Right hindlimb (tissue), 1 donor: ENCODE measurements at regions not wholly inside any gene's neighbourhood (a gene's known extent, or its start where the extent isn't known, plus 50 kb on each side); places are given as distances from the start of the nearest gene placed in this dataset.
A peak's percentile ranks its signal among the peaks of the same experiment; 100 is the strongest.
"Not testable (repeated sequence)": the region's sequence is repeated elsewhere in the genome, so short reads cannot be mapped to it uniquely, and the experiment has no call there.

Source experiments
- DNase-seq: peaks from one replicate; pipeline ENCODE4 v3.0.0-alpha.2; 2018

DNA sequence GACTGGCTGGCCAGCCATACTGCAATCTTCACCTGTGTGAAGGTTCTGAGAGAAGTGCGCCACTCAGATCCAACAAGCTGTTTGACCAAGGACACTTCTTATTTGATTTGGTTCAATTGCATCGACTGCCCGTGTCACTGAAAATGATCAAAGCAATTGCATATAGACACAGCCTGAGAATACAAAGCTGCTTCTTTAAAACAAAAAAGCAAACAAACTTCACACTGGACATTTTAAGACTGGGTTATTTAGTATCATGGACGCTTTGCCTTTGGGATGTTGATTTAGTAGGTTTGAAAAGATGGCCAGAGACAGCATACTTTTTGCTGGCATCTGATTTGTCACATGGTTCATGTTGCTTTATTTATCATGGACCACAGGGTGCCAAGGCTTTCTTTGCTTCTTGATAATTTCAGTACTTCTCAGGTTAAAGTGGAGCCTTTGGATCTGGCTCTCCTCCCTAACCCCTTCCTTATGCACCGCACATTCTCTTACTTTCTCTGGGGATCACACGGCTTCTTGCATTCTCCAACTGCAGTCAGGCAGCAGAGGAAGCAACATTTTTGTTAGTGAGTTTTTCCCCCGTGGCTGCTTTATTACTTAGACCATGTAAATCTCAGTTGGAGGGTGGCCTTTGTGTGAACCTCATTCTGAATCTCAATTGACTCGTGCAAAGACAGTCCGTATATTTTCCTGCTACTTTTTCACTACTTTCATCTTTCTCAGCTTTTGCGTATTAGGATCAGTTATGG lies 151.0 kb downstream of the CD47 start:
- no peak for DNase-seq

- no peak for DNase-seq
Measured at GRCh38 chr3:107938143-107938542, 152.7 kb downstream of the CD47 start.

DNA sequence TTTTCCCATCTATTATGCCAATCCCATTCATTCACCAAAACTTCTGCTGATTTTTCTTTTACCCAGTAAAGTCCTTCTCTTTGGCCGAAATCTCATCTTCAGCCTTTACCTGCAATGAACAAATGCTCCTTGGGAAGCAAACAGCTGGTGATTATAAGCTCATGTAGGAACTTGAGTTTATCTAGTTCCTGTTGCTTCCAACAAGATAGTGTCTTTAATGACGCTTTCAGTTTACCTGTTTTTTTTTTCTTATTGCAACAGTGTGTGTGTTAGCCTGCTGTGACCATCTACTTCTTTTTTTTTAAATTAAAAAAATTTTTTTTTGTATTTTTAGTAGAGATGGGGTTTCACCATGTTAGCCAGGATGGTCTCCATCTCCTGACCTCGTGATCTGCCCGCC lies 156.0 kb downstream of the CD47 start:
- no peak for DNase-seq

DNA sequence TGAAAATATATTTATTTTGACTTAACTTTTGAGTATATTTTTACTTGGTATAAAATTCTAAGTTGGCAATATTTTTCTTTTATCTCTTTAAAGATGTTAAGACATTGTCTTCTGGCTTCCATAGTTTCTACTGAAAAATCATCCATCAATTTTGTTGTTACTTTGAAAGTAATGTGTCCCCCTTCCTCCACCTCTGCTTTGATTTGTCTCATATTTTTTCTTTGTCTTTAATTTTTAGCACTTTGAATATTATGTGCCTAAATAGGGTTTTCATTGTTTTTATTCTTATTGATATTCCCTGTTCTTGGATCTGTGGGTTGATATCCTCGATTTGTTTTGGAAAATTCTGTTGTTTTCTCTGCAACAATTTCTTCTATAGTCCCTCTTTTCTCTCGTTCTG lies 157.4 kb downstream of the CD47 start:
- DNase-seq, result no peak

DNA sequence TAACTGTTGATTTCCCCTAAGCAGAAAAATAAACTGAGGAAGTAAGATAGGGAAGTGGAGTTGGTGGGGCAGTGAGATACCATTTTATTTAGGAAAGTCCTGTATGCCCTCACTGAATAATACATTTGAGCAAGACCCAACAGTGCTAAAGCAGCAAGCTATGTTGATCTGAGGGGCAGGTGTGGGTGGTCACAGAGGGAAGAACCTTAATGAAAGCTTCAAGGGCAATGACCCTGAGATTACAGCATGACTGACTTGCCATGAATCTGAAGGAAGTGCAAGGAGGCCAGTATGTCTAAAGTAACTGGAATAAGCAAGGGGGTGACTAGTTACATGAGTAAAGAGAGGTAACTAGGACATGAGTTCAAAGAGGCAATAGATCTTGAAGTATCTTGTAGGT lies 159.5 kb downstream of the CD47 start:
- no peak for DNase-seq

GRCh38 chr3:107929088-107929487 lies 161.7 kb downstream of the CD47 start:
- DNase-seq, result no peak

GRCh38 chr3:107928084-107928445 lies 162.8 kb downstream of the CD47 start:
- DNase-seq, result peak; percentile 34

DNA sequence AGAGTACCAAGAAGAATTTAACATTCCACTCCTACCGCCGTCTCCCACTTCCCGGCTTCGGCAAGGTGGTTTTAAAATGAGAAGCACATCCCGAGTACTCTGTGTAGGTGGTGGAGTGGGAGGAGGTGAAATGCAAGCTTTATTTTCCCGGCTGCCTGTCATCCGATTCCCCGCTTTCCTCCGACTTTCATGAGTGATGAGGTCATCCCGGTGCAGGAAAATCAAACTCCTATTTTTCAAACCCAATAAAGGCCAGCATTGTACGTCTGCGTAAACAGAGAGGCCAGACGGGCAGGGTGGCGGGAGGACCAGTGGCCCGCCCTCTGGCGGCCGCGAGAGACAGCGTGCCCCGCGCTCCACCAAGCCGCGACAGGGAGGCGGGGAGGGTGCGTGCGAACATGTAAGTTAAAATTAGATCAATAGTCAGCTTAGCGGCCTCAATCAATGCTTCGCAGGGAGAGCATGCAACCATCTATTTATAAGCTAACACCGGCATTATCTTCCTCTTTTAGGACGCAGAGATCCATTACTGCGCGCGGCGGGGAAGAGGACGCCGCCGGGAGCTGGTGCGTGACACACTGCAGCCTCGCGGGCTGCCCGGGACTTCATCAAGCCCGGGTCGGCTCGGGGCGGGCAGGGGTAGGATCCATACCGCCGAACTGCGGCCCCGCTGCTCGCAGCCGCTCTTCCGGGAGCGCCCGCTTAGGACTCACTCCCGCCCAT lies 163.3 kb downstream of the CD47 start:
- DNase-seq, result peak; percentile 82

- no peak for DNase-seq
Measured at GRCh38 chr3:107925851-107926250, 165.0 kb downstream of the CD47 start.

- no peak for DNase-seq
Measured at GRCh38 chr3:107921038-107921437, 169.8 kb downstream of the CD47 start.

GRCh38 chr3:107920538-107920937 lies 170.3 kb downstream of the CD47 start:
- no peak for DNase-seq

DNA sequence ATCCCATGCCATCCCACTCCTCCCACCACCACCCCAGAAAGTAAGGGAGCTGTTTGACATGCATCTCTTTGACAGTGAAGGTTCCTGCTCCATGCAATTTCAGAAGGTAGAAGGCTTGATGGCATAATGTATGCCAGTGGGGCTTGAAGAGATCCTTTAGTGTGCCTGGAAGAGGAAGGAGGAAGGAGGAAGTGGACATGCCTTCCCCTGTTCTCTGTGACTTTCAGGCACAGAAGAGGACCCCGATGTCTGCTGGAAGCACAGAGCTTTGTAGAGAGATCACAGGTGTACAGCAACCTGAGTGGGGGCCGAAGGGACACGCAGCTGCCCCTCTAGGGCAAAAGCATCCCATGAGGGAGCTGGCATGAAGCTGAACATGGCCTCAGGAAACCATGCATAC lies 171.6 kb downstream of the CD47 start:
- no peak for DNase-seq

DNA sequence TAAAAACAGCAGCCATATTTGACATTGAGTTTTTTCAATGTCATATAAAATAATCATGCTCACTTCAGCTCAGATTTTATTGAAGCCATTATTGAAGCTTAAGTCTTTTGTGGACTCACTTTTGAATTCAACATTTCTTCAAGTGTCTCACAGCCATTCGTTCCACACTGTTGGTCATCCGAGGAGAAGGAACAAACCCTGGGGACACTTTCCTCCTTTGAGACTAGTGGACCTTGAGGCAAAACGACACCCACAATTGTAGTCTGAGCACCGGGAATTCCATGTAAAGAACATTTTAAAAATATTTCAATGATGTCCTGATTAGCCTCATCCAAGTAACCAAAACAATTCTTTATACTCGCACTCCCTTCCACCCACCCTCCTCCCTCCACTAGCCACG lies 174.7 kb downstream of the CD47 start:
- DNase-seq, result no peak

GRCh38 chr3:107915706-107916105 lies 175.1 kb downstream of the CD47 start:
- no peak for DNase-seq

- DNase-seq, result no peak
Measured at GRCh38 chr3:107913701-107914100, 177.1 kb downstream of the CD47 start.

DNA sequence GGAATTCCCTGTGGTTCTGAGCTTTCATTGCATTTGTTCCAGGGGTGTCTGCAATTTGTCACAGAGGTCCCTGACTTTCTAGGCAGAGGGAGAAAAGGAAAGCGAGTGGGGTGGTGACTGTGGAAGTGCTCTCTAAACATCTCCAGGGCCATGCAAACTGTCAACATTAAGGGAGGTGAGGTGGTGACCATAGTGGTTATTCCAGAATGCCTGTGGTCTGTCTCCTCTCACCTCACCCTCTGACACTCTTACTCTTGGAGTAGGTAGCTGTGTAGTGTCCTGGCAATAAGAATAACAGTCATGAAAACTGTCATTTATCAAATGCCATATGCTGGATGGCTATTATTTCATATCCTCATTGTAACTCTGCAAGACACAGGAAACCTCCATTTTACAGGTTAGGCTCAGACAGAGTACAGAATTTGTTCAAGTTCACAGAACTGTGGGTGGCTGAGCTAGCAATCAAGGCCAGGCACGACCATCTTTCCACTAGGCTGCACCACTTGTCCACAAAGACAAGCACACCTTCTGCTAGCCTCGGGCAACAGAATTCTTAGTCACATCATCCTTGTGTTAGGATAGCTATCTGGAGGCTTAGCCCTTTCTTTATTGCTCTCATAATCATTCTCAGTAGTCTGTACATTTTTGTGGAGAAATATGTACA lies 179.4 kb downstream of the CD47 start:
- DNase-seq, result no peak

DNA sequence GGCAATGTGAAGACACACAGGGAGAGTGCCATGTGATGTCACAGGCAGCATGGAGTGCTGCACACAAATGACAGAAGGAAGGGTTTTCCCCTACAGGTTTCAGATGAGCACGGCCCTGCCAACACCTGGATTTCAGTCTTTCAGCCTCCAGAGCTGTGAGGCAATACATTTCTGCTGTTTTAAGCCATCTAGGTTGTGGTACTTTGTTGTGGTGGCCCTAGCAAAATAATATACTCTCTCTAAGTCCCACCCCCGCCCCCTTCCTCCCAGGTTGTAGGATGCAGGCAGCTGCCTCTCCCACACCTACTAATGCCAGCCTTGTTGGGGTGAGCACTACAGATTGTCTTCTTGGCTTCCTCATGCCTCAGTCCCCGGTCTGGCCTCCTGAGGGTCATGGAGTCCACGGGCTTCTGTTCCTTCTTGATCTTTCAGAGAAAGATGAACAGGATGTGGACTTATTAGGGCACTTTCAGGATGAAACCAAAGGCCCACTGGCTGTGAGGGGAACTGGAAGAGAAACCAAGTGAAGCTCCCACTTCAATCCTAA lies 180.0 kb downstream of the CD47 start:
- DNase-seq, result no peak

DNA sequence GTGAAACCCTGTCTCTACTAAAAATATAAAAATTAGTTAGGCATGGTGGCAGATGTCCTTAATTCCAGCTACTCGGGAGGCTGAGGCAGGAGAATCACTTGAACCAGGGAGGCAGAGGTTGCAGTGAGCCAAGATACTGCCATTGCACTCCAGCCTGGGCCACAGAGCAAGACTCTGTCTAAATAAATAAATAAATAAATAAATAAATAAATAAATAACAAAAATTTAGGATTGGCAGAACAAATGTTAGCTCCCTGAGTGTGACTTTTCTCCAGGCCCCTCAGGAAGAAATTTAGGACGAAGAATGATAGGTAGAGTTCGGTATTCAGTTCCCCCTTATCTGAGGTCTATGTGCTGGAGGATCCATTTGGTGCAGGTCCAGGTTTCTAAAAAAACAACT lies 181.2 kb downstream of the CD47 start:
- not testable (repeated sequence) for DNase-seq

DNA sequence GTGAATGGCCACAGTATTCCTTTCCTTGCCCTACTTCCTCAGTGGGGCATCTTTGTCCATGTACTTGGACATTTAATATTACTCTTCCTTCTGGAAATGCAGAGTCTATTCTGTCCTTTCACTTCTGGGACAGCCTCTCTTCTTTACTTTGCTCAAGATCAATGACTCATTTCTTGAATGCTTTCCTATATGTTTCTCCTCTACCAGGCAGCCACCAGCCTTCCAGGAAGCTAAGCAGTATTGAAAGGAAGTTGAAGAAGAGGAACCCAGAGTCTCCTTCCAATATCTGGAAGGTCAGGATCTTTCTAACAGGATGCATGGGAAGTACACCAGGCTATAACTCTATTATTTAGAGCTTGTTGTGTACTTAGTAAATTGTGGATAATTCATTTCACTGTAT lies 182.8 kb downstream of the CD47 start:
- no peak for DNase-seq

GRCh38 chr3:107904536-107905066 lies 186.2 kb downstream of the CD47 start:
- no peak for DNase-seq

DNA sequence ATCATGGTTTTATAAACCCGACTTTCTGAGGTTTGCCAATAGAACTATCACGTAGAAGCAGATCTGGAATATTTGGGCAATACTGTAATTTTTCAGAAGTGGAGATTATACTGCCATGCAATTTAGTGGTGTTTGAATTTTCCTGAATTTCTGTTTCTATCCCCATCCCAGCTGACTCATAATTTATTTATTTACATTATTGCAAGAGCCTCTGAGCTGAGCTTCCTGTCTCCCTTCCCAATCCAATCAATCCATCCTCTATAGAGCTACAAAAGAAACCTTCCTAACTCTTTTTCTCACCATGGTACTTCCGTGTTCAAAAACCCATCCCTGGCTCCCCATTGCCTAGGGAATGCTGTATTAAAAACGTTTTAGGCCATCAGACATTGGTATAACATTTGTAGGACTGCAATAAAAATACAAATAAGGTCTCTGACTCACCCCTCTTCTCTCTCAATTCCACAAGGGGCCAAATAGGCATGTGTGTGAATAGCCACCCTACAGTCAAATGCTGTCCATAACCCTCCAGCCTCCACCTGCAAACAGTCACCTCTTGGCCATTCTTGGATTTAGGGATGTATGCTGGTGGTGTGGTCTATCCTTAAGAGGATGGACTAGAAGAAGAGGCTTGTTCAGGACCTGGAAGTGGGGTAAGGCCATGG lies 190.7 kb downstream of the CD47 start:
- DNase-seq, result no peak

- DNase-seq, result no peak
Measured at GRCh38 chr3:107897471-107898061, 193.3 kb downstream of the CD47 start.

GRCh38 chr3:107894998-107895397 lies 195.8 kb downstream of the CD47 start:
- no peak for DNase-seq
